Mesendoderm (in vitro differentiated cells): ENCODE measurements at regions not wholly inside any gene's neighbourhood (a gene's known extent, or its start where the extent isn't known, plus 50 kb on each side); places are given as distances from the start of the nearest gene placed in this dataset.

Source experiments
- DNase-seq: peaks from one replicate; pipeline ENCODE4 v3.0.0; 2013
- H2AK5ac ChIP-seq: 2 replicates; pipeline ENCODE4 v1.6.1; 2013; ENCODE audit warnings: low read length, inconsistent platforms
- H2BK120ac ChIP-seq: 2 replicates; pipeline ENCODE4 v1.6.1; 2013; ENCODE audit warnings: low read depth, mild to moderate bottlenecking, low read length, moderate library complexity, mixed read lengths
- H2BK15ac ChIP-seq: replicated peaks from 2 replicates; pipeline ENCODE4 v1.6.1; 2013; ENCODE audit warnings: low read depth, mild to moderate bottlenecking, moderate library complexity
- H2BK5ac ChIP-seq: 2 replicates; pipeline ENCODE4 v1.6.1; 2013; ENCODE audit warnings: low read length, inconsistent platforms
- H3K18ac ChIP-seq: 2 replicates; pipeline ENCODE4 v1.6.1; 2013; ENCODE audit warnings: mild to moderate bottlenecking, low read length, mixed read lengths
- H3K23ac ChIP-seq: one replicate; pipeline ENCODE4 v1.6.1; 2013; ENCODE audit warnings: low read length
- H3K27ac ChIP-seq: 2 replicates; pipeline ENCODE4 v1.5.1; 2013; ENCODE audit warnings: low read depth, mild to moderate bottlenecking, inconsistent platforms, low read length, moderate library complexity
- H3K27me3 ChIP-seq: 2 replicates; pipeline ENCODE4 v1.6.1; 2013; ENCODE audit warnings: low read length, control low read depth, mild to moderate bottlenecking, inconsistent platforms; ENCODE audit not compliant: insufficient read depth, poor library complexity
- H3K36me3 ChIP-seq: 2 replicates; pipeline ENCODE4 v1.6.1; 2013; ENCODE audit warnings: low read length, inconsistent platforms; ENCODE audit not compliant: control insufficient read depth, insufficient read depth
- H3K4ac ChIP-seq: one replicate; pipeline ENCODE4 v1.6.1; 2013; ENCODE audit warnings: low read depth, mild to moderate bottlenecking, low read length, moderate library complexity
- H3K4me1 ChIP-seq: 2 replicates; pipeline ENCODE4 v1.6.1; 2013; ENCODE audit warnings: low read depth, low read length, inconsistent platforms; ENCODE audit not compliant: control insufficient read depth
- H3K4me2 ChIP-seq: 2 replicates; pipeline ENCODE4 v1.6.1; 2013; ENCODE audit warnings: low read length
- H3K4me3 ChIP-seq: 2 replicates; pipeline ENCODE4 v1.5.1; 2013; ENCODE audit warnings: mild to moderate bottlenecking, low read length
- H3K56ac ChIP-seq: one replicate; pipeline ENCODE4 v1.6.1; 2013; ENCODE audit warnings: low read length
- H3K79me1 ChIP-seq: 2 replicates; pipeline ENCODE4 v1.6.1; 2013; ENCODE audit warnings: low read length, inconsistent platforms
- H3K79me2 ChIP-seq: 2 replicates; pipeline ENCODE4 v1.6.1; 2013; ENCODE audit warnings: mild to moderate bottlenecking, low read length; ENCODE audit not compliant: control insufficient read depth, insufficient read depth
- H3K9ac ChIP-seq: 2 replicates; pipeline ENCODE4 v1.6.1; 2013; ENCODE audit warnings: low read length, inconsistent platforms
- H4K5ac ChIP-seq: one replicate; pipeline ENCODE4 v1.6.1; 2013; ENCODE audit warnings: low read length
- H4K8ac ChIP-seq: one replicate; pipeline ENCODE4 v1.6.1; 2013; ENCODE audit warnings: low read depth, mild to moderate bottlenecking, control low read depth, low read length, moderate library complexity
- WGBS: extraction: QIAGEN DNeasy Blood & Tissue Kit; methylation state at CpG from one replicate; pipeline ENCODE4 v1.1.7; 2013; ENCODE audit warnings: low lambda C conversion rate, missing lambda C conversion rate; ENCODE audit not compliant: insufficient coverage; ENCODE audit errors: extremely low coverage; 5-methylcytosine and 5-hydroxymethylcytosine counted together

GRCh38 chr17:65278820-65279184 is 141.6 kb downstream of the RGS9 start:
- H3K36me3 ChIP-seq = no peaks in the 10 kb centered on the region
- no peak overlapping the region for H2BK120ac ChIP-seq
- DNase-seq = no peak
- no peak overlapping the region for H4K5ac ChIP-seq
- no peak overlapping the region for H3K4ac ChIP-seq
- H3K4me1 ChIP-seq = no peaks in the 10 kb centered on the region
- H3K79me2 ChIP-seq = no peaks in the 10 kb centered on the region
- H3K27me3 ChIP-seq = no peaks in the 10 kb centered on the region
- H3K27ac ChIP-seq = no peak overlapping the region
- H3K4me3 ChIP-seq = no peak overlapping the region
- no CpG with 5 or more reads among the region's 10 CpGs for WGBS
- H3K23ac ChIP-seq = no peak overlapping the region
- no peak overlapping the region for H4K8ac ChIP-seq
- no peak overlapping the region for H3K56ac ChIP-seq
- H3K18ac ChIP-seq = no peak overlapping the region
- no peak overlapping the region for H2BK5ac ChIP-seq
- H3K9ac ChIP-seq = no peak overlapping the region
- H2AK5ac ChIP-seq = no peak overlapping the region
- no peak overlapping the region for H3K4me2 ChIP-seq
- no peak overlapping the region for H2BK15ac ChIP-seq
- H3K79me1 ChIP-seq = no peaks in the 10 kb centered on the region

- Histone ChIP-seq H3K18ac (no peak overlapping the region), H2BK15ac (no peak overlapping the region), H3K4me3 (no peak overlapping the region), H3K27ac (no peak overlapping the region), H4K5ac (no peak overlapping the region), H2BK5ac (no peak overlapping the region), H3K23ac (no peak overlapping the region), H3K27me3 (no peaks in the 10 kb centered on the region), H3K56ac (no peak overlapping the region), H3K4ac (no peak overlapping the region), H3K79me2 (no peaks in the 10 kb centered on the region), H3K79me1 (no peaks in the 10 kb centered on the region), H3K4me1 (no peaks in the 10 kb centered on the region), H3K9ac (no peak overlapping the region), H4K8ac (no peak overlapping the region), H3K36me3 (no peaks in the 10 kb centered on the region), H2BK120ac (no peak overlapping the region), H2AK5ac (no peak overlapping the region), H3K4me2 (no peak overlapping the region)
- WGBS = no CpG with 5 or more reads among the region's 12 CpGs
- DNase-seq = peak; percentile 87
Measured at GRCh38 chr17:65278050-65278819, 141.1 kb downstream of the RGS9 start.

- Histone ChIP-seq H3K79me2 (no peaks in the 10 kb centered on the region), H4K8ac (no peak overlapping the region), H3K4me1 (no peaks in the 10 kb centered on the region), H3K9ac (no peak overlapping the region), H2BK120ac (no peak overlapping the region), H3K4me2 (no peak overlapping the region), H3K4me3 (no peak overlapping the region), H3K79me1 (no peaks in the 10 kb centered on the region), H2BK5ac (no peak overlapping the region), H4K5ac (no peak overlapping the region), H2BK15ac (no peak overlapping the region), H3K56ac (no peak overlapping the region), H2AK5ac (no peak overlapping the region), H3K23ac (no peak overlapping the region), H3K4ac (no peak overlapping the region), H3K18ac (no peak overlapping the region), H3K36me3 (no peaks in the 10 kb centered on the region), H3K27me3 (no peaks in the 10 kb centered on the region), H3K27ac (no peak overlapping the region)
- WGBS = no CpG with 5 or more reads among the region's 10 CpGs
- peak; percentile 28 for DNase-seq
Measured at GRCh38 chr17:65277576-65277975, 140.4 kb downstream of the RGS9 start.
